ENCODE measurements at regions not wholly inside any gene's neighbourhood (a gene's known extent, or its start where the extent isn't known, plus 50 kb on each side); places are given as distances from the start of the nearest gene placed in this dataset.

GRCh38 chr1:4462831-4463484 lies 191.5 kb upstream of the AJAP1 start:
- TF ChIP-seq POLR2A (IDR thresholded peaks at IDR 0.05): no peak
- TF ChIP-seq CTCF (IDR thresholded peaks at IDR 0.05): no peak
- DNase-seq (ENCODE audit: low spot score in 2 of 2): peak in 1 of 2 donors; percentile 65
- H3K4me3 ChIP-seq (ENCODE audit: low read depth, poor library complexity, severe bottlenecking): no peak overlapping the region
- intact Hi-C loops (cut with DNase I; ENCODE audit: low total_unique reads): no loop called here
- WGBS, 2 donors: 72 to 74% methylated on average over 13 of the region's 13 CpGs

GRCh38 chr1:4463631-4464030 lies 190.8 kb upstream of the AJAP1 start:
- H3K4me3 ChIP-seq (ENCODE audit: low read depth, poor library complexity, severe bottlenecking): no peak overlapping the region
- no peak for DNase-seq (ENCODE audit: low spot score in 2 of 2)
- TF ChIP-seq POLR2A (IDR thresholded peaks at IDR 0.05) (no peak), CTCF (IDR thresholded peaks at IDR 0.05) (no peak)
- WGBS, 2 donors: 86% methylated on average over 9 of the region's 9 CpGs
- intact Hi-C loops (cut with DNase I; ENCODE audit: low total_unique reads): no loop called here

- no peak for DNase-seq (ENCODE audit: low spot score in 2 of 2)
- 88 to 93% methylated on average over 3 of the region's 3 CpGs for WGBS, 2 donors
- H3K4me3 ChIP-seq (ENCODE audit: low read depth, poor library complexity, severe bottlenecking): no peak overlapping the region
- intact Hi-C loops (cut with DNase I; ENCODE audit: low total_unique reads): no loop called here
- TF ChIP-seq POLR2A (IDR thresholded peaks at IDR 0.05) (no peak), CTCF (IDR thresholded peaks at IDR 0.05) (no peak)
Measured at GRCh38 chr1:4464478-4464877, 189.9 kb upstream of the AJAP1 start.

GRCh38 chr1:4467241-4467640 lies 187.2 kb upstream of the AJAP1 start:
- WGBS, 2 donors: 88 to 91% methylated on average over 8 of the region's 8 CpGs
- intact Hi-C loops (cut with DNase I; ENCODE audit: low total_unique reads): no loop called here

GRCh38 chr1:4468386-4468785 lies 186.0 kb upstream of the AJAP1 start:
- intact Hi-C loops (cut with DNase I; ENCODE audit: low total_unique reads): no loop called here
- no peak for TF ChIP-seq POLR2A (IDR thresholded peaks at IDR 0.05)
- WGBS, 2 donors: 92% methylated on average over 8 of the region's 8 CpGs
- peak in 1 of 2 donors; percentile 31 for DNase-seq (ENCODE audit: low spot score in 2 of 2)
- no peak overlapping the region for H3K4me3 ChIP-seq (ENCODE audit: low read depth, poor library complexity, severe bottlenecking)

More at GRCh38 chr1:4467241-4467640, 187.2 kb upstream of the AJAP1 start:
- peak in 1 of 2 donors; percentile 82 for DNase-seq (ENCODE audit: low spot score in 2 of 2)
- TF ChIP-seq POLR2A (IDR thresholded peaks at IDR 0.05) (no peak), CTCF (IDR thresholded peaks at IDR 0.05) (no peak)
- no peak overlapping the region for H3K4me3 ChIP-seq (ENCODE audit: low read depth, poor library complexity, severe bottlenecking)

- WGBS, 2 donors: 77 to 82% methylated on average over 9 of the region's 9 CpGs
- peak in 1 of 2 donors; percentile 66 for DNase-seq (ENCODE audit: low spot score in 2 of 2)
- no peak overlapping the region for H3K4me3 ChIP-seq (ENCODE audit: low read depth, poor library complexity, severe bottlenecking)
- intact Hi-C loops (cut with DNase I; ENCODE audit: low total_unique reads): no loop called here
- TF ChIP-seq POLR2A (IDR thresholded peaks at IDR 0.05) (no peak), CTCF (IDR thresholded peaks at IDR 0.05) (no peak)
Measured at GRCh38 chr1:4468804-4469514, 185.4 kb upstream of the AJAP1 start.
